ENCODE measurements at regions not wholly inside any gene's neighbourhood (a gene's known extent, or its start where the extent isn't known, plus 50 kb on each side); places are given as distances from the start of the nearest gene placed in this dataset.

DNA sequence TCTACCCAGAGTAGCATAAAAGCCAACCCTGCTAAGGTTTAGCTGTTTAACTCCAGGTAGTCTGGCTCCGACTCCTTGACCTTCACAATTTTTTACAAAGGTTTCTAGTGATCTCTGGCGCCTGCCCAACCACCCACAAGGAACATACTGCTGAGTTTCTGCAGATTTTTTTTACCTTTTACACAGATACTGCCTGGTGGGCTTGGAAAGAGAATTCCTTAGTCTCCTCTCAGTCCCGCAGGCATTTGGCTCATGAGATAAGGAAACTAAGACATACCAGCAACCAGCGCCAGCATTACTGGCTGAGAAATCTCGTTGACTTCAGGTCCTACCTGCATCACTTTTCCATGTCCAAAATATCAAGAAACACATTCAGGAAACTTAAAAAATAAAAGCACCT lies 51.1 kb upstream of the LYZL1 start:
- DNase-seq = no peak

DNA sequence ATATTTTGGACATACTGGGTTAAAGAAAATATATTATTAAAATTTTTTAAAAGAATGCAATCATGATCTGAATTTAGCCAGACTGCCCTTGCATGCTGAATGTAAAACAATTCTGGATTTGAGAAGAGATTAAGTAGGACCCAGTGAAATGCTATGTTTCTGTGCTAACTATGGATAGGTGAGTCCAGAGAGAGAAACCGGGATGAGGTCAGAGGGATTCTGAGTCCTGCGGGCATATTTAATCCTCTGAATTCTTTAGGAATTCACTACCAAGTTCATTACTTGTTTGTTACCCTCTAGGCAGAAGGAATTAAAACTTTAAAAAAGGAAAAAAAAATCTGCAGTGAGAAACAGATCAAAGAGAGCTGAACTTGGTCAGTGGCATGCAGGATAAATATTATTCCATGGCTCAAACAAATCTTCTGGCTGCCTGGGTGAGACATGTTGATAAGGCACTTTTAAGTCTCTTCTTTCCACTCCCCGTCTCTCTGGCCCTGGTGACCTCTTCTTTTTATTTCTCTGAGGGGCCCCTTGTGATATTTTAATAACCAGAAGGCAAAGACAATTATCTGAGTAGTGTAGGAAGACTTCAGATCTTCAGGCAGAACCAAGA lies 50.2 kb upstream of the LYZL1 start:
- DNase-seq = no peak

Measured in DMS79 treated with DMSO at 0.1 percent for 48 hours (cell line).